DND-41 (cell line): ENCODE measurements at regions not wholly inside any gene's neighbourhood (a gene's known extent, or its start where the extent isn't known, plus 50 kb on each side); places are given as distances from the start of the nearest gene placed in this dataset.

Experiments
- ATAC-seq: fragments of 200-7000 bp; cut with Tn5 transposase; 3 replicates; pipeline ENCODE4 v1.9.1; 2021; ENCODE audit warnings: low read depth; ENCODE audit not compliant: insufficient read depth
- DNase-seq: peaks from one replicate; pipeline ENCODE4 v3.0.0-alpha.2; 2020
- H2AFZ ChIP-seq: 2 replicates; pipeline ENCODE4 v1.6.0; 2012; ENCODE audit warnings: low read depth, low read length
- H3K27ac ChIP-seq: 2 replicates; pipeline ENCODE4 v1.5.1; 2012; ENCODE audit warnings: low read length, inconsistent platforms
- H3K27me3 ChIP-seq: fragments of 200-600 bp; sonication (generic); 2 replicates; pipeline ENCODE4 v1.6.0; 2012; ENCODE audit warnings: low read length, mild to moderate bottlenecking, inconsistent platforms; ENCODE audit not compliant: insufficient read depth, poor library complexity
- H3K36me3 ChIP-seq: 2 replicates; pipeline ENCODE4 v1.5.1; 2012; ENCODE audit warnings: low read length, inconsistent platforms; ENCODE audit not compliant: insufficient read depth
- H3K4me1 ChIP-seq: 2 replicates; pipeline ENCODE4 v1.5.1; 2012; ENCODE audit warnings: mild to moderate bottlenecking, low read length; ENCODE audit not compliant: insufficient read depth
- H3K4me2 ChIP-seq: 2 replicates; pipeline ENCODE4 v1.6.0; 2012; ENCODE audit warnings: mild to moderate bottlenecking, moderate library complexity, low read length, inconsistent platforms; ENCODE audit not compliant: insufficient read depth
- H3K4me3 ChIP-seq, 2 experiments: fragments of 200-600 bp in 1 of 2; shearing (Covaris generic) in 1 of 2; 2 replicates each; pipeline ENCODE4 v1.5.1; 2012 to 2016; ENCODE audit warnings: inconsistent platforms in 2 of 2, low read length in 2 of 2, mild to moderate bottlenecking in 2 of 2, low read depth in 1 of 2, moderate library complexity in 1 of 2
- H3K79me2 ChIP-seq: 2 replicates; pipeline ENCODE4 v1.6.0; 2012; ENCODE audit warnings: low read length, inconsistent platforms; ENCODE audit not compliant: insufficient read depth
- H3K9ac ChIP-seq: 2 replicates; pipeline ENCODE4 v1.6.0; 2012; ENCODE audit warnings: low read depth, mild to moderate bottlenecking, inconsistent platforms, low read length, moderate library complexity
- H3K9me3 ChIP-seq: 2 replicates; pipeline ENCODE4 v1.5.1; 2012; ENCODE audit warnings: low read length, moderate library complexity, mild to moderate bottlenecking, inconsistent platforms; ENCODE audit not compliant: insufficient read depth, severe bottlenecking
- H4K20me1 ChIP-seq: 2 replicates; pipeline ENCODE4 v1.6.0; 2012; ENCODE audit warnings: low read length; ENCODE audit not compliant: insufficient read depth
- CTCF ChIP-seq: IDR thresholded peaks from 2 replicates; pipeline ENCODE4 v1.5.1; 2012; ENCODE audit warnings: borderline replicate concordance, low read length, moderate library complexity, mild to moderate bottlenecking; ENCODE audit not compliant: poor library complexity, severe bottlenecking; ENCODE audit errors: extremely low read depth
- EZH2 ChIP-seq: IDR thresholded peaks from 3 replicates; pipeline ENCODE4 v1.6.1; 2012; ENCODE audit warnings: borderline replicate concordance, low read depth, mild to moderate bottlenecking, moderate library complexity, low read length, inconsistent platforms; ENCODE audit not compliant: severe bottlenecking

GRCh38 chr2:16552202-16552601 is 113.4 kb downstream of the CYRIA start:
- Histone ChIP-seq H2AFZ (no peak overlapping the region), H3K4me2 (no peak overlapping the region), H4K20me1 (no peaks in the 10 kb centered on the region), H3K79me2 (no peaks in the 10 kb centered on the region), H3K9me3 (no peaks in the 10 kb centered on the region), H3K9ac (no peak overlapping the region), H3K4me3 (no peak overlapping the region), H3K27me3 (no peaks in the 10 kb centered on the region), H3K27ac (no peak overlapping the region), H3K4me1 (no peaks in the 10 kb centered on the region), H3K36me3 (no peaks in the 10 kb centered on the region)
- TF ChIP-seq CTCF = no peak
- no peak for TF ChIP-seq EZH2
- ATAC-seq = no peak
- DNase-seq = no peak

- Histone ChIP-seq H3K4me2 (no peak overlapping the region), H2AFZ (no peak overlapping the region), H3K79me2 (no peaks in the 10 kb centered on the region), H3K27ac (no peak overlapping the region), H3K9me3 (no peaks in the 10 kb centered on the region), H4K20me1 (no peaks in the 10 kb centered on the region), H3K27me3 (no peaks in the 10 kb centered on the region), H3K36me3 (no peaks in the 10 kb centered on the region), H3K4me3 (no peak overlapping the region), H3K4me1 (no peaks in the 10 kb centered on the region), H3K9ac (no peak overlapping the region)
- no peak for ATAC-seq
- no peak for DNase-seq
- TF ChIP-seq EZH2 = no peak
- TF ChIP-seq CTCF = no peak
Observed at GRCh38 chr2:16548036-16548435, 117.6 kb downstream of the CYRIA start.

- Histone ChIP-seq H3K9ac (no peak overlapping the region), H3K4me3 (no peak overlapping the region), H3K27me3 (no peaks in the 10 kb centered on the region), H3K79me2 (no peaks in the 10 kb centered on the region), H3K4me1 (no peaks in the 10 kb centered on the region), H3K9me3 (no peaks in the 10 kb centered on the region), H3K4me2 (no peak overlapping the region), H2AFZ (no peak overlapping the region), H4K20me1 (no peaks in the 10 kb centered on the region), H3K27ac (no peak overlapping the region), H3K36me3 (no peaks in the 10 kb centered on the region)
- ATAC-seq = peak; percentile 82; the same call in 2 of the 3 replicates
- TF ChIP-seq EZH2 (no peak), CTCF (no peak)
- peak; percentile 36 for DNase-seq
Observed at GRCh38 chr2:16546128-16546754, 119.4 kb downstream of the CYRIA start.

GRCh38 chr2:16538707-16539106 is 126.9 kb downstream of the CYRIA start:
- Histone ChIP-seq H3K4me2 (no peak overlapping the region), H3K4me3 (no peak overlapping the region), H3K9ac (no peak overlapping the region), H3K9me3 (no peaks in the 10 kb centered on the region), H3K79me2 (no peaks in the 10 kb centered on the region), H3K27me3 (no peaks in the 10 kb centered on the region), H3K36me3 (no peaks in the 10 kb centered on the region), H3K4me1 (no peaks in the 10 kb centered on the region), H2AFZ (no peak overlapping the region), H3K27ac (no peak overlapping the region), H4K20me1 (no peaks in the 10 kb centered on the region)
- no peak for ATAC-seq
- no peak for DNase-seq
- TF ChIP-seq EZH2 (no peak), CTCF (no peak)
